ENCODE measurements at regions not wholly inside any gene's neighbourhood (a gene's known extent, or its start where the extent isn't known, plus 50 kb on each side); places are given as distances from the start of the nearest gene placed in this dataset.

GRCh38 chr9:8085986-8086385 lies 286.4 kb upstream of the DMAC1 start:
- DNase-seq (ENCODE audit: low spot score): no peak

GRCh38 chr9:8078641-8079140 lies 279.1 kb upstream of the DMAC1 start:
- no peak for DNase-seq (ENCODE audit: low spot score)

GRCh38 chr9:8074713-8075286 lies 275.2 kb upstream of the DMAC1 start:
- DNase-seq (ENCODE audit: low spot score): no peak

GRCh38 chr9:8071445-8071798 lies 271.8 kb upstream of the DMAC1 start:
- no peak for DNase-seq (ENCODE audit: low spot score)

GRCh38 chr9:8070779-8071444 lies 271.3 kb upstream of the DMAC1 start:
- DNase-seq (ENCODE audit: low spot score): no peak

- DNase-seq (ENCODE audit: low spot score): no peak
These were observed 262.9 kb upstream of the DMAC1 start for GRCh38 chr9:8062459-8062858.

- DNase-seq (ENCODE audit: low spot score): no peak
These were observed 253.9 kb upstream of the DMAC1 start for GRCh38 chr9:8053501-8053900.

- DNase-seq (ENCODE audit: low spot score): no peak
These were observed 253.4 kb upstream of the DMAC1 start for GRCh38 chr9:8052991-8053390.

- DNase-seq (ENCODE audit: low spot score): no peak
These were observed 238.2 kb upstream of the DMAC1 start for GRCh38 chr9:8037745-8038144.

- DNase-seq (ENCODE audit: low spot score): no peak
These were observed 237.4 kb upstream of the DMAC1 start for GRCh38 chr9:8036914-8037524.

GRCh38 chr9:8033794-8034193 lies 234.2 kb upstream of the DMAC1 start:
- DNase-seq (ENCODE audit: low spot score): no peak

GRCh38 chr9:8030095-8030494 lies 230.5 kb upstream of the DMAC1 start:
- no peak for DNase-seq (ENCODE audit: low spot score)

GRCh38 chr9:8027351-8027750 lies 227.8 kb upstream of the DMAC1 start:
- DNase-seq (ENCODE audit: low spot score): no peak

- DNase-seq (ENCODE audit: low spot score): no peak
These were observed 226.0 kb upstream of the DMAC1 start for GRCh38 chr9:8025551-8025950.

GRCh38 chr9:8020186-8020585 lies 220.6 kb upstream of the DMAC1 start:
- DNase-seq (ENCODE audit: low spot score): peak; percentile 12

- DNase-seq (ENCODE audit: low spot score): no peak
These were observed 220.1 kb upstream of the DMAC1 start for GRCh38 chr9:8019636-8020035.

- no peak for DNase-seq (ENCODE audit: low spot score)
These were observed 215.6 kb upstream of the DMAC1 start for GRCh38 chr9:8014997-8015682.

- no peak for DNase-seq (ENCODE audit: low spot score)
These were observed 213.4 kb upstream of the DMAC1 start for GRCh38 chr9:8012986-8013385.

- no peak for DNase-seq (ENCODE audit: low spot score)
These were observed 212.4 kb upstream of the DMAC1 start for GRCh38 chr9:8011974-8012373.

GRCh38 chr9:7996558-7996957 lies 197.0 kb upstream of the DMAC1 start:
- DNase-seq (ENCODE audit: low spot score): no peak

GRCh38 chr9:7988644-7989280 lies 189.2 kb upstream of the DMAC1 start:
- DNase-seq (ENCODE audit: low spot score): no peak

GRCh38 chr9:7984692-7985091 lies 185.1 kb upstream of the DMAC1 start:
- peak; percentile 46 for DNase-seq (ENCODE audit: low spot score)

- no peak for DNase-seq (ENCODE audit: low spot score)
These were observed 184.6 kb upstream of the DMAC1 start for GRCh38 chr9:7984203-7984602.

Data from pons (tissue), 1 donor.